Ectodermal cell (in vitro differentiated cells): ENCODE measurements at regions not wholly inside any gene's neighbourhood (a gene's known extent, or its start where the extent isn't known, plus 50 kb on each side); places are given as distances from the start of the nearest gene placed in this dataset.

Source experiments
- H3K27ac ChIP-seq: 2 replicates; pipeline ENCODE4 v1.7.0; 2013; ENCODE audit warnings: mild to moderate bottlenecking, low read depth, low read length; ENCODE audit not compliant: insufficient read depth, poor library complexity, severe bottlenecking
- H3K27me3 ChIP-seq: 2 replicates; pipeline ENCODE4 v1.7.0; 2013; ENCODE audit warnings: mild to moderate bottlenecking, low read length; ENCODE audit not compliant: insufficient read depth, control insufficient read depth, poor library complexity, severe bottlenecking
- H3K36me3 ChIP-seq: one replicate; pipeline ENCODE4 v1.7.0; 2013; ENCODE audit warnings: low read length; ENCODE audit not compliant: control insufficient read depth, insufficient read depth
- H3K4me1 ChIP-seq: one replicate; pipeline ENCODE4 v1.7.0; 2013; ENCODE audit warnings: low read length; ENCODE audit not compliant: control insufficient read depth, insufficient read depth
- H3K4me3 ChIP-seq: 2 replicates; pipeline ENCODE4 v1.7.0; 2013; ENCODE audit warnings: low read depth, low read length, control low read depth; ENCODE audit not compliant: insufficient read depth
- H3K9me3 ChIP-seq: 2 replicates; pipeline ENCODE4 v1.7.0; 2013; ENCODE audit warnings: mild to moderate bottlenecking, low read length, moderate library complexity; ENCODE audit not compliant: control insufficient read depth
- WGBS, 2 experiments: methylation state at CpG; one replicate each; pipeline ENCODE4 v1.1.7; 2013; ENCODE audit warnings: missing lambda C conversion rate in 2 of 2; 5-methylcytosine and 5-hydroxymethylcytosine counted together

DNA sequence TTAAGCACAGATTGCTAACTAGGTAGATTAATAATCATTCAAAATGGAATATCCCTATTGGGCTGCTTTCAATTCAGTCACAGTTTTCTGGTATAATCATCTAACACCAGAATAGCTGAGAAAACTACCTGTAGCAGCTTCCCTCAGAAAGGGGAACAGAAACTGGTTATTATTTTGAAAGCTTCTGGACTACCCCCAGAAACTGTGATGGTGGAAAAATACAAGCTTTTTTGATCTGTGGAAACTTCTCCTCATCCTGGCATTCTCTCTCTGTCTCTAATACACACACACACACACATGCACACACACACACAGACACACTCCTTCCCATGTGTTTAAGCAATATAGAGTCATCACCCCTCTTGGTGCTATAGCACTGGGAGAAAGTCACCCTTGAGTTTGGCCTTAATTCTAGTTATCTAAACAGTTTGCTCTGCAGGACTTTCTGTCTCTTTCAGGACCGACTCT lies 251.5 kb upstream of the LMO3 start:
- H3K9me3 ChIP-seq: no peaks in the 10 kb centered on the region
- H3K4me1 ChIP-seq: no peaks in the 10 kb centered on the region
- H3K27me3 ChIP-seq: no peaks in the 10 kb centered on the region
- 88% methylated on average over 1 of the region's 1 CpG; no CpG with 5 or more reads in 1 of the 2 experiments for WGBS, 2 experiments
- H3K27ac ChIP-seq: no peak overlapping the region
- H3K36me3 ChIP-seq: no peaks in the 10 kb centered on the region
- H3K4me3 ChIP-seq: no peak overlapping the region

DNA sequence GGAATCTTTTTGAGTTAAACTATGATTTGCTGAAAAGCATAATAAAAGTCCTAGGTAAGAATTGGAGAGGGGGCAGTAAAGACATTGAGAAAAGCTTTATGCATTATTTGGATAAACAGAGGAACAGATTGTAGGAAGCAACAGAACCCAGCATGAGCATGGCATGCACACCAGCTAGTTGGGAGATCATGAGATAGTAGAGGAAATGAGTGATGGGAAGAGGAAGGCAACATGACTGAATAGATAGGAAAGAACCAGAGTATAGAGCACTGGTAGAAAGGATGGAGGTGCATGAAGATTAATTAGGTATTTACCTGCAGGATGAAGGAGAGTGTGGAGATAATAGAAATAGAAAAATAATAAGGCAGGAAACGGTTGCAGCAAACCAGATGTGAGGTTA lies 248.5 kb upstream of the LMO3 start:
- Histone ChIP-seq H3K36me3 (no peaks in the 10 kb centered on the region), H3K27me3 (no peaks in the 10 kb centered on the region), H3K4me1 (no peaks in the 10 kb centered on the region), H3K4me3 (no peak overlapping the region), H3K27ac (no peak overlapping the region), H3K9me3 (no peaks in the 10 kb centered on the region)
- 89 to 95% methylated on average over 1 of the region's 1 CpG for WGBS, 2 experiments

DNA sequence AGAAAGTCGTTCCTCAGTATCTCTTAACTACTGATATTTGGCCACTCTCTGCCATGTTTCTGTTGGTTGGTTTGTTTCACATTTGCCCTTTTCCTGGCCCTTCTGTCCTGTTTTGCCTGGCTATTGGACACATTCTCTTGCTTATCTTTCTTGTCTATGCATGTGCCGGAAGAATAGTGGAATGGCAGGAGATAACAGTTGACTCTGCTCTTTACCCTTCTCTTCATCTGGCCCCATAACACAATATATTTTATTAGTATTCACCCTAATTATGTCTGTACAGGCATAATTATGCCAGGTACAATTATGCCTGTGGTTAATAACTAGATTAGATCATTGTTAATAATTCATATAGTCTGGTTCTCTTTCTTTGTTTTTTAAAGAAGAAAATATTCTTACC lies 243.5 kb upstream of the LMO3 start:
- H3K27ac ChIP-seq: no peak overlapping the region
- H3K4me1 ChIP-seq: no peaks in the 10 kb centered on the region
- no peaks in the 10 kb centered on the region for H3K36me3 ChIP-seq
- WGBS, 2 experiments: 86 to 89% methylated on average over 2 of the region's 2 CpGs
- H3K27me3 ChIP-seq: no peaks in the 10 kb centered on the region
- no peak overlapping the region for H3K4me3 ChIP-seq
- no peaks in the 10 kb centered on the region for H3K9me3 ChIP-seq

DNA sequence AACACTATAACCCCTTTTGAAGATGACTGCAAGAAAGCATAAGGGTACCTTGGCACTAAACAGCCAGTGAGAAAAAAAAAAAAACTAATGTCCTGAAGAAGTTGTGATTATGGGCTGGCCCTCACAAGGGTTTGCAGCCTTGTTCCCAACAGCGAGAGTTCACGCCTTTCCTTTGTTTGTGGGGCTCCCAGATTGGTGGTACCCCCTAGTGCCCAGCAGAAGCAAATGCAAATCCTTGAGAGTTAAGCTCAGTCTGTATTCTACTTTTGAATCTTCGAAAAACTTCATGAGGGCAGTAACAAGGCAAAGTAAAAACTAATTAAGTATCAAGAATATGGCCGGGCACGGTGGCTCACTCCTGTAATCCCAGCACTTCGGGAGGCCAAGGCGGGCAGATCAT lies 238.9 kb upstream of the LMO3 start:
- H3K27ac ChIP-seq: no peak overlapping the region
- 86 to 90% methylated on average over 7 of the region's 7 CpGs for WGBS, 2 experiments
- H3K4me3 ChIP-seq: no peak overlapping the region
- no peaks in the 10 kb centered on the region for H3K4me1 ChIP-seq
- no peaks in the 10 kb centered on the region for H3K9me3 ChIP-seq
- no peaks in the 10 kb centered on the region for H3K27me3 ChIP-seq
- H3K36me3 ChIP-seq: no peaks in the 10 kb centered on the region

DNA sequence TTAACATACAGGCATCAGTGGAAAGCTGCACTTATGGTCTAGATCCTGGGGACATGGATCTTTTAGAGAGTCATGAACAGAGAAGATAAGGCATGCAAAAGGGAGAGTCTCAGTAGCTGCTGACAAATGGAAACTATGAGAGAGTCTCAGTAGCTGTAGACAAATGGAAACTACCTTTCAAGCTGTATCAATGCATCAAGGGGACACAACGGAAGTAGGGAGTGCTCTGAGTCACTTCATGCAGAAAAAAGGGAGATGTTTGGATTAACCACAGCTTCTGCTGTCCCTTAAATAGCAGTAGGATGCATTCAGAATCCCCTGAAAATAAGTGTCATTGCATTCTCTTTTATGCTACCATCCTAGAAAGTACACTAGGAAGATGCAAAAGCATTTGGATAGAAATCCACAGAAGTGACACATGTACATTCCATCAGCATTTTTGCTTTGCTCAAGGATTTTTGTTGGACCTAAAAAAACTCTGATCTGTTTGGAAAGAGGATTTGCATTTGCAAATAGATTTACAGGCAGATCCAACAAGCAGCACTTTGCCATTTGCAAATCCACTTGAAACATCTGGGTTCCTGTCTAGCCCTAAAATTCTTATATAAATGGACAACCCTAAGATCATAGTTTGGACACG lies 227.5 kb upstream of the LMO3 start:
- Histone ChIP-seq H3K4me3 (no peak overlapping the region), H3K27me3 (no peaks in the 10 kb centered on the region)
- WGBS, 2 experiments: 59 to 70% methylated on average over 1 of the region's 2 CpGs

DNA sequence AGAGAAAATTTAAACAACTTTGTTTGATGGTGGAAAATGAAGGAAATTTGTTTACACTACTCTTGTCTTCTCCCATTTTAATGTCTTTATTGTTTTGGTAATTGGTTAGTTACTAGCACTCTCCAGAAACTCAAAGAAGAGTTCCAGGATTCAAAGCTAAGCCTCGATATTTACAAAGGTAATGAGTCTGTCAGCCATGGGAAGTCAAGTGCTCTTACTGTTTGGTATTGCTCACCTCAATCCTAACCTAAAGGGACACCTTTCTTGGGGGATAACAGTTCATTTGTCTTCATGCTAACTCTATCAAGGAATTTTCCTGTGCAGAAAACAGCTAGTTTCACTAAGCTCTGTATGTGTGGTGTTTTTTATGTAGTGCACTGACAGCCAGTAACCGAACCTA lies 222.9 kb upstream of the LMO3 start:
- Histone ChIP-seq H3K9me3 (no peaks in the 10 kb centered on the region), H3K27ac (no peak overlapping the region), H3K36me3 (no peaks in the 10 kb centered on the region), H3K4me1 (peaks cover 3% of the 10 kb centered on the region), H3K4me3 (no peak overlapping the region), H3K27me3 (no peaks in the 10 kb centered on the region)
- WGBS, 2 experiments: 55 to 74% methylated on average over 1 to 2 of the region's 2 CpGs

More for the DNA sequence above, 227.5 kb upstream of the LMO3 start:
- H3K27ac ChIP-seq: no peak overlapping the region
- no peaks in the 10 kb centered on the region for H3K4me1 ChIP-seq
- no peaks in the 10 kb centered on the region for H3K36me3 ChIP-seq
- no peaks in the 10 kb centered on the region for H3K9me3 ChIP-seq

DNA sequence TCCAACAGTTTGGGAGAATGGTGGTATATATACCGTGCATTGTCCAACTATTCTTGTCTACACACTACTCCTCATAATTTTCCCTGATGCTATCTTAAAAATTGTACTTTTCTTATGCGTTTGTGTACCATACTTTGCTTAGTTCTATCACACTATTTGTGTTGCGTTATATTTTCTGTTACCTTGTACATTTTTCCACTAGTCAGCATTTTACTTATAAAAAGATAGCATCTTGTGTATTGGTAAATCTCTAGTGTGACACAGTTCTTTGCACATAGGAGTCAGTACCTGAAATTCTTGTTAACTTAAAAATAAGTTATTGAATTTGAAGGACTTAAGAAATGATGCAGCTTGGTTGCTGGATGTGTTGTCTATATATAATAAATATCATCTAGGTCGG lies 201.8 kb upstream of the LMO3 start:
- H3K27ac ChIP-seq: no peak overlapping the region
- H3K36me3 ChIP-seq: no peaks in the 10 kb centered on the region
- no peaks in the 10 kb centered on the region for H3K4me1 ChIP-seq
- no peak overlapping the region for H3K4me3 ChIP-seq
- no peaks in the 10 kb centered on the region for H3K9me3 ChIP-seq
- H3K27me3 ChIP-seq: no peaks in the 10 kb centered on the region
- WGBS, 2 experiments: 79 to 92% methylated on average over 2 to 4 of the region's 4 CpGs

DNA sequence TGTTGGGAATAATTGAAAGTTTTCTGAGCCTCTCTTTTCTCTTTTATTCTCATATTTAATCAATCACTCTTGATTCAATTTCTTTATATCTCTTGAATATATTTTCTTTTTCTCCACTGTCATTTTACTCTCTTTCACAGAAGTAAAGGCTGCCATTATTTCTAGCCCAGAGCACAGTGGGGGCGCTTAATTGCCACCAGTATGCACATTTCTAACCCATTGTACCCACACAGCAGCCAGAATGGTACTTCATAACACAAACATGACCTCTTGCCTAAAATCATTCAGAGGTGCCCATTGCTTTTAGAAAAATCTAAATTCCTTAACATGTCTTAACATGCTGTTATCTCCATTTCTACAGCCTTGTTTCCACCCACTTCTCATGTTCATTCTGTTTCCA lies 190.2 kb upstream of the LMO3 start:
- 85 to 91% methylated on average over 1 of the region's 1 CpG for WGBS, 2 experiments
- no peak overlapping the region for H3K4me3 ChIP-seq
- H3K27ac ChIP-seq: no peak overlapping the region
- H3K4me1 ChIP-seq: no peaks in the 10 kb centered on the region
- no peaks in the 10 kb centered on the region for H3K9me3 ChIP-seq
- H3K27me3 ChIP-seq: no peaks in the 10 kb centered on the region
- no peaks in the 10 kb centered on the region for H3K36me3 ChIP-seq

DNA sequence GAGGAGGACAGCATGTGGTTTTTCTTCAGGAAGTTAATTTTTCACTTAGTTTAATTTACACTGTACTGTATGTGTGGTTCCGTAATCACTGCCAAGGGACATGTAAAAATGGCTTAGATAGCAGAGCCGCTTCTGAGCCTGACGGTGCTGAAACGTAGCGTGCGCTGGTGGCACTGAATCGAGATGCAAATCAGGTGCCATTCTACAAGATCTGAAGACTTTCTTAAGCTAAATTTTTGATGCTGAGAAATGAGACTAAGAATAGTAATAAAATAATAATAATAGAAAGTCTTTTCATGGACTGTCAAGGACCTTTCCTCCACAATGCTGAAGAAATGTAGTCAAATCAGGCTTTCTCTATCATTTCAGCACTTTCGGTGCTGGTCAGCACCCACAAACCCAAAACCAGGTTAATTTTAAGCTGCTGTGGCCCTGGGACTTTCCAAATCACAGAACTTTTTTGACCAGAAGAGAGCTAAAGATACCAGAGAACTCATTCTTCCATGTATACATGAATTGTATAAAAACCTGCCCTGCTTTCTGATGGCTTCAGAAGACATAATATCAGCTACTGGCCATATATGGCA lies 183.3 kb upstream of the LMO3 start:
- Histone ChIP-seq H3K27ac (no peak overlapping the region), H3K9me3 (no peaks in the 10 kb centered on the region), H3K36me3 (no peaks in the 10 kb centered on the region), H3K4me3 (no peak overlapping the region), H3K27me3 (no peaks in the 10 kb centered on the region), H3K4me1 (no peaks in the 10 kb centered on the region)
- 87 to 93% methylated on average over 8 of the region's 8 CpGs for WGBS, 2 experiments

DNA sequence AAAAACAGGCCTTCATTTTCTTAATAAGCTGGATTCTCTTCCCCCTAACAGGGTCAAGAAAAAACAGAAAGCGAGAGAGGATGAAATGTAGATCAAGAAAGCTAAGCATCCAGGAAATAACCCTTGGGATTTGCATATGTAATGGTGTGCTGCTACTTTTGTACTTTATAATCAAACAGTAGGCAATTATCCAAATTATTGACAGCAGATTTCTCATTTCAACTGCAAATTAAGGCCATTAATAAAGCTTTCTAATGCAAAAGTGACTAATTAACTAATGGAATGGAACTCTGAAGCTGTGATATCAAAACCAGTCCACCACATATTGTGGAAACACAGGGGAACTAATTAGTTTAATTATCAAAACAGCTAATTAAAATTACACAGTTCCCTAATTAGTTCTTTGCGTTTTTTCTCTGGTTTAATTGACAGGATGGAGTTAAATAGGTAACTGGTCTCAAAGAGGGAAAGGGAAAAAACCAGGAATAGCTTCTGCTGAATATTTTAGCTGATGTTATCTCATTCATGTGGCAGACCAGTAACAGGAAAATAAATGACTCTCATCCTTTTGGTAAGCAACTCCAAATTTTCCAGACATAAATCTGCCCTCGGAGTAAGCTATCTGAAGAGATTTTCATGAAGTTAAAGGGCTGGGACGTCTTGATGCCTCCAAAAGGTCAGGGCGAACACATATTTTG lies 182.7 kb upstream of the LMO3 start:
- H3K36me3 ChIP-seq: no peaks in the 10 kb centered on the region
- no peaks in the 10 kb centered on the region for H3K9me3 ChIP-seq
- H3K4me3 ChIP-seq: no peak overlapping the region
- no peaks in the 10 kb centered on the region for H3K4me1 ChIP-seq
- WGBS, 2 experiments: 93 to 94% methylated on average over 4 of the region's 5 CpGs
- no peaks in the 10 kb centered on the region for H3K27me3 ChIP-seq
- no peak overlapping the region for H3K27ac ChIP-seq
